GM12891 (cell line): ENCODE measurements at regions not wholly inside any gene's neighbourhood (a gene's known extent, or its start where the extent isn't known, plus 50 kb on each side); places are given as distances from the start of the nearest gene placed in this dataset.

Experiments used
- POLR2A ChIP-seq: IDR thresholded peaks from 2 replicates; pipeline ENCODE4 v1.6.1; 2011; ENCODE audit warnings: low read depth, low read length, control low read depth
- POLR2AphosphoS5 ChIP-seq: IDR thresholded peaks from 2 replicates; pipeline ENCODE4 v1.6.1; 2011; ENCODE audit warnings: low read depth, low read length, control low read depth
- SPI1 ChIP-seq: IDR thresholded peaks from 2 replicates; pipeline ENCODE4 v1.6.1; 2011; ENCODE audit warnings: low read depth, low read length, control low read depth
- TAF1 ChIP-seq: IDR thresholded peaks from 2 replicates; pipeline ENCODE4 v1.6.1; 2011; ENCODE audit warnings: low read depth, low read length, control low read depth

- TF ChIP-seq POLR2AphosphoS5 (no peak), POLR2A (no peak), SPI1 (no peak), TAF1 (no peak)
Observed at GRCh38 chr16:50487528-50487927, 60.7 kb upstream of the NKD1 start.
